ENCODE measurements at regions not wholly inside any gene's neighbourhood (a gene's known extent, or its start where the extent isn't known, plus 50 kb on each side); places are given as distances from the start of the nearest gene placed in this dataset.

DNA sequence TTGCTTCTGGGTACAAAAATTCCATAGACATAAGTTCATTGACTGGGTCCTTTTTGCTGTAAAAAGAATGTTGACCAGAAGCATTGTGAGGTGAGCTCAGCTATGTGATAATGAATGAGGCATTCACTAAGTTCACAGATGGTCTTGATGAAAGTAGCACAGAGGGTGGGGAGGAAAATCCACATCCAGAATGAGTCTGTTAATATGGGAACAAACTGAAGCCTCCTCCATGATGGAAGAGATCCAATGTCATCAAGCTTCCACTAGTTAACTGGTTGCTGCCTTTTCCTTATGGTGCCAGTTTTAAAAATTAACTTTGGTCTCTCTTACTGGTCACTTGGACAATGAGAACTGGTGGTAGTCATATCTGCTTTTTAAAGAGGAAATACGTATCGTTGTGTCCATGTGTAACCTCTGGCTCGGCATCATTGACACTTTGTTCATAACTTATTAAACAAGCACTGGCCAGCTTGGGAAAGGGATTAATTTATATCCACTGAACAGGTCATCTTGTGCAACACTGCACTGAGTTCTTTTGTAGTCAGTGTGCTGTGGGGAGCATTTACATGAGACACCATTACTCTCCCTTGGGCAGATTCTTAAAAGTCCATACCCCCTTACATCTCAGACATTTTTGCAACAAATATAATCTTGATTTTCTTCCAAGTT is 88.6 kb downstream of the ADAMTS1 start:
- no peaks in the 10 kb centered on the region for H3K9me3 ChIP-seq
- no peak overlapping the region for H3K4me3 ChIP-seq
- H3K27ac ChIP-seq = no peak overlapping the region
- no peaks in the 10 kb centered on the region for H3K4me1 ChIP-seq
- no peaks in the 10 kb centered on the region for H3K27me3 ChIP-seq (ENCODE audit: insufficient read depth in 3 of 3, low read length in 2 of 3)
- no peaks in the 10 kb centered on the region for H3K36me3 ChIP-seq (ENCODE audit: insufficient read depth in 1 of 2, low read depth in 1 of 2)
- intact Hi-C loops (cut with DNase I) = no loop called here
- no peak for ATAC-seq
- TF ChIP-seq, protein P1, sequence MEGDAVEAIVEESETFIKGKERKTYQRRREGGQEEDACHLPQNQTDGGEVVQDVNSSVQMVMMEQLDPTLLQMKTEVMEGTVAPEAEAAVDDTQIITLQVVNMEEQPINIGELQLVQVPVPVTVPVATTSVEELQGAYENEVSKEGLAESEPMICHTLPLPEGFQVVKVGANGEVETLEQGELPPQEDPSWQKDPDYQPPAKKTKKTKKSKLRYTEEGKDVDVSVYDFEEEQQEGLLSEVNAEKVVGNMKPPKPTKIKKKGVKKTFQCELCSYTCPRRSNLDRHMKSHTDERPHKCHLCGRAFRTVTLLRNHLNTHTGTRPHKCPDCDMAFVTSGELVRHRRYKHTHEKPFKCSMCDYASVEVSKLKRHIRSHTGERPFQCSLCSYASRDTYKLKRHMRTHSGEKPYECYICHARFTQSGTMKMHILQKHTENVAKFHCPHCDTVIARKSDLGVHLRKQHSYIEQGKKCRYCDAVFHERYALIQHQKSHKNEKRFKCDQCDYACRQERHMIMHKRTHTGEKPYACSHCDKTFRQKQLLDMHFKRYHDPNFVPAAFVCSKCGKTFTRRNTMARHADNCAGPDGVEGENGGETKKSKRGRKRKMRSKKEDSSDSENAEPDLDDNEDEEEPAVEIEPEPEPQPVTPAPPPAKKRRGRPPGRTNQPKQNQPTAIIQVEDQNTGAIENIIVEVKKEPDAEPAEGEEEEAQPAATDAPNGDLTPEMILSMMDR (IDR thresholded peaks at IDR 0.05) = no peak
- DNase-seq = no peak
- WGBS, 3 donors = 37 to 52% (median 38%) methylated on average over 3 of the region's 3 CpGs

DNA sequence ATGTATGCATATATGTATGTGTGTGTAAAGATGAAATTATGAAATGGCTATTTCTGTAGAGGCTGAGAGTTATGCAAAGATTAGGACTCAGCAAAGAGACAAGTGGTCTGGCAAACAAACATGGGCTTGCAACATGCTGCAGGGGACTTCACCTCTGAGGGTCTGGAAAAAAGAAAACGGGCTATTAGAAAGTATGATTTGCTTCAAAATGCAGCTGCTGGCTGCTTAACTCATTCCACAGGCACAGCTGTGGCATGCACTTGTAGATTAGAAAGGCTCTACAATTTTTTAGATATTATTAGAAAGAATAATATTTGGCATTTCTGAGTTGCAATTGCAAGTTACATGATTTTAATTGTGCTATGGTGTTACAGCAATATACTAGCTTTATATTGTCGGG is 90.4 kb downstream of the ADAMTS1 start:
- no peaks in the 10 kb centered on the region for H3K9me3 ChIP-seq
- 49 to 68% (median 57%) methylated on average over 2 of the region's 2 CpGs for WGBS, 3 donors

DNA sequence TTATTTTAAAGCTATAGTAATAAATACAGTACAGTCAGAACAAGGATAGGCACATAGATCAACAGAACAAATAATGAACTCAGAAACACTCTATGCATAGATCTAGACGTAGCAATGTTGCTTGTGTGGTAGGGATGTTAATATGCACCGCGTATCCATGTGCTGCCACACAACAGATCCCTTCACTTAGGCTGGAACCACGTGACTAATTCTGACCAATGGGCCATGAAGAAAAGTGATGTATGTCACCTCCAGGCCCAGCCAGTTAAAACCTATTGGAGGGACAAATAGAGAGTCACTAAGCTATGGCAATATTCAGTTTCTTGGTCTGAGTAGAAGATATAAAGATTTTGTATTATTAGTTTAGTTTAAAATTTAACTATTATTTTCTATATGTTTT is 91.4 kb downstream of the ADAMTS1 start:
- ATAC-seq (no peak), DNase-seq (no peak)
- 95 to 97% (median 95%) methylated on average over 4 of the region's 4 CpGs for WGBS, 3 donors
- H3K9me3 ChIP-seq = no peaks in the 10 kb centered on the region
- no peak overlapping the region for H3K4me3 ChIP-seq
- H3K4me1 ChIP-seq = no peaks in the 10 kb centered on the region
- TF ChIP-seq, protein P1 (IDR thresholded peaks at IDR 0.05) = no peak
- intact Hi-C loops (cut with DNase I) = no loop called here
- no peaks in the 10 kb centered on the region for H3K27me3 ChIP-seq (ENCODE audit: insufficient read depth in 3 of 3, low read length in 2 of 3)
- no peak overlapping the region for H3K27ac ChIP-seq
- no peaks in the 10 kb centered on the region for H3K36me3 ChIP-seq (ENCODE audit: insufficient read depth in 1 of 2, low read depth in 1 of 2)

More for the DNA sequence above, 90.4 kb downstream of the ADAMTS1 start:
- ATAC-seq (no peak), DNase-seq (no peak)
- Histone ChIP-seq H3K36me3 (ENCODE audit: insufficient read depth in 1 of 2, low read depth in 1 of 2) (no peaks in the 10 kb centered on the region), H3K4me3 (no peak overlapping the region), H3K4me1 (no peaks in the 10 kb centered on the region), H3K27me3 (ENCODE audit: insufficient read depth in 3 of 3, low read length in 2 of 3) (no peaks in the 10 kb centered on the region), H3K27ac (no peak overlapping the region)
- TF ChIP-seq, protein P1 (IDR thresholded peaks at IDR 0.05) = no peak
- intact Hi-C loops (cut with DNase I) = no loop called here

DNA sequence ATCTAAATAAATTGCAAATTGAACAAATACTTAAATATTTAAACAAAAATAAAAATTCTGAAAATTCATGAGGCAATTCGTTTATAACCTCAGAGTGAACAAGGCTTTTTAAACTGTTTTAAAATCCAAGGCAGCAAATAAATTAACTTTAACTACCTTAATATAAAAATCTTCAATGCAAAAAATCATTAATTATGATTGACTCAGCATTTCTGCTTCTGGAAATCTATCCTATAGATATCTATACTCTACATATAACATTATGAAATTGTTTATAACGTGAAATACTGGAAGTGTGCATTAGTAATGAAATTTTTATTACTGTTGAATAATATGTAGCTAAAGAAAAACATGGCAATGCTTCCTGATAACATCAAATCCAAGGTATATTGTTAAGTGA is 92.4 kb downstream of the ADAMTS1 start:
- H3K4me3 ChIP-seq = no peak overlapping the region
- 86 to 92% (median 91%) methylated on average over 2 of the region's 2 CpGs for WGBS, 3 donors
- no peaks in the 10 kb centered on the region for H3K27me3 ChIP-seq (ENCODE audit: insufficient read depth in 3 of 3, low read length in 2 of 3)
- intact Hi-C loops (cut with DNase I) = no loop called here
- TF ChIP-seq, protein P1 (IDR thresholded peaks at IDR 0.05) = no peak
- no peaks in the 10 kb centered on the region for H3K4me1 ChIP-seq
- no peak overlapping the region for H3K27ac ChIP-seq
- ATAC-seq (no peak), DNase-seq (no peak)
- no peaks in the 10 kb centered on the region for H3K9me3 ChIP-seq
- H3K36me3 ChIP-seq (ENCODE audit: insufficient read depth in 1 of 2, low read depth in 1 of 2) = no peaks in the 10 kb centered on the region

DNA sequence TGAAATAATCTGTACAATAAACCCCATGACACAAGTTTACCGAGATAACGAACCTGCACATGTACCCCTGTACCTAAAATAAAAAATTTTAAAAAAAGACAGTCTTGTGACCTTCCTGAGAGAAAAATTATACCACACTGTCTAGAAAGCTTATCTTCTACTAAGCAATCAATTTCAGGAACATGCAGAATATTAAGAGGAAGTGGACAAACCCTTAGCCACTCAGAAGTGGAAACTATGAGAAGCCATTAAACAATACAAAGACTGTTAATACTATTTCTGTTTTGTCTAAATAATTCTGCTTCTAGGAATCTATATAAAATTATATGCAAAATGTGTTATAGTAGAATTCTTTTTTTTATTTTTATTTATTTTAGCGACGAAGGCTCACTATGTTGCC is 93.9 kb downstream of the ADAMTS1 start:
- TF ChIP-seq, protein P1 (IDR thresholded peaks at IDR 0.05) = no peak
- intact Hi-C loops (cut with DNase I) = no loop called here
- no peak overlapping the region for H3K4me3 ChIP-seq
- no peaks in the 10 kb centered on the region for H3K9me3 ChIP-seq
- H3K36me3 ChIP-seq (ENCODE audit: insufficient read depth in 1 of 2, low read depth in 1 of 2) = no peaks in the 10 kb centered on the region
- DNase-seq (no peak), ATAC-seq (no peak)
- H3K27ac ChIP-seq = no peak overlapping the region
- no peaks in the 10 kb centered on the region for H3K4me1 ChIP-seq
- H3K27me3 ChIP-seq (ENCODE audit: insufficient read depth in 3 of 3, low read length in 2 of 3) = no peaks in the 10 kb centered on the region
- WGBS, 3 donors = 67 to 77% (median 72%) methylated on average over 4 of the region's 4 CpGs

All from psoas muscle (tissue), 7 donors.